NT2/D1 (cell line): ENCODE measurements at regions not wholly inside any gene's neighbourhood (a gene's known extent, or its start where the extent isn't known, plus 50 kb on each side); places are given as distances from the start of the nearest gene placed in this dataset.

Experiments
- DNase-seq: peaks from one replicate; pipeline ENCODE4 v3.0.0-alpha.2; 2011; ENCODE audit warnings: low read depth, low spot score
- H3K27me3 ChIP-seq: 2 replicates; pipeline ENCODE4 v1.6.0; 2011; ENCODE audit warnings: mild to moderate bottlenecking; ENCODE audit not compliant: insufficient read length, insufficient read depth
- H3K36me3 ChIP-seq: 2 replicates; pipeline ENCODE4 v1.6.1; 2011; ENCODE audit warnings: mild to moderate bottlenecking, low read length, mixed read lengths; ENCODE audit not compliant: insufficient read depth, insufficient read length
- H3K4me1 ChIP-seq: 2 replicates; pipeline ENCODE4 v1.5.1; 2011; ENCODE audit not compliant: insufficient read depth, insufficient read length
- H3K4me3 ChIP-seq: 2 replicates; pipeline ENCODE4 v1.5.1; 2011; ENCODE audit warnings: low read depth; ENCODE audit not compliant: insufficient read length
- H3K9ac ChIP-seq: 2 replicates; pipeline ENCODE4 v1.6.0; 2011; ENCODE audit warnings: low read depth; ENCODE audit not compliant: insufficient read length
- H3K9me3 ChIP-seq: 2 replicates; pipeline ENCODE4 v1.5.1; 2011; ENCODE audit warnings: mild to moderate bottlenecking, low read length; ENCODE audit not compliant: insufficient read depth
- SUZ12 ChIP-seq: IDR thresholded peaks from 2 replicates; pipeline ENCODE4 v1.6.1; 2011; ENCODE audit not compliant: insufficient read length, insufficient read depth; ENCODE audit errors: extremely low read depth
- YY1 ChIP-seq: IDR thresholded peaks from 2 replicates; pipeline ENCODE4 v1.6.1; 2011; ENCODE audit not compliant: insufficient read length, insufficient read depth
- ZNF274 ChIP-seq: IDR thresholded peaks from 2 replicates; pipeline ENCODE4 v1.6.1; 2011; ENCODE audit warnings: mild to moderate bottlenecking, low read depth, low read length

GRCh38 chr14:94906991-94907587 lies 137.2 kb upstream of the GSC start:
- DNase-seq: no peak
- H3K9me3 ChIP-seq: no peaks in the 10 kb centered on the region
- TF ChIP-seq YY1: no peak
- no peak for TF ChIP-seq SUZ12
- no peak for TF ChIP-seq ZNF274
- no peaks in the 10 kb centered on the region for H3K36me3 ChIP-seq
- H3K4me1 ChIP-seq: no peaks in the 10 kb centered on the region
- no peak overlapping the region for H3K9ac ChIP-seq
- no peak overlapping the region for H3K4me3 ChIP-seq
- H3K27me3 ChIP-seq: no peaks in the 10 kb centered on the region

GRCh38 chr14:94906577-94906976 lies 136.7 kb upstream of the GSC start:
- Histone ChIP-seq H3K27me3 (no peaks in the 10 kb centered on the region), H3K4me3 (no peak overlapping the region), H3K9me3 (no peaks in the 10 kb centered on the region), H3K4me1 (no peaks in the 10 kb centered on the region), H3K9ac (no peak overlapping the region), H3K36me3 (no peaks in the 10 kb centered on the region)
- no peak for DNase-seq
- no peak for TF ChIP-seq SUZ12
- TF ChIP-seq ZNF274: no peak
- no peak for TF ChIP-seq YY1

GRCh38 chr14:94904636-94905035 lies 134.7 kb upstream of the GSC start:
- Histone ChIP-seq H3K4me3 (no peak overlapping the region), H3K36me3 (no peaks in the 10 kb centered on the region), H3K9me3 (no peaks in the 10 kb centered on the region), H3K9ac (no peak overlapping the region), H3K27me3 (no peaks in the 10 kb centered on the region), H3K4me1 (no peaks in the 10 kb centered on the region)
- TF ChIP-seq SUZ12: no peak
- TF ChIP-seq YY1: no peak
- DNase-seq: no peak

DNA sequence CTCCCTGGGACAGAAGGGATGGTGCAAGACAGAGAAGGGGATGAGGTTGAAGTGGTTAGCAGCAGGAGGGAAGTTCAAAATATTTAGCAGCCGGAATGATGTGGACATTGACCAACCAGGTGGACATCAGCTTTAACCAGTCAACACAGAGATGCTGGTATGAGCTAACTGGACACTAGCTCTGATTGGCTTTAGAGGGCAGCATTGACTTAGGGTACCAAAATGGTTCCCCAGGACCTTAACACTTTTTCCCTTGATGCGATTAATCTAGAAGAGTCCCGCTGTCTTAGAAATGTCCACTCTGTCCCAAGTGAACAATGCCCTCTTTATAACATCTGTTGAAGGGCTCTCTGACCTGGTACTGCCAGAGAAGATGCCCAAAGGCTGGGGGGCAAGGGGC lies 134.0 kb upstream of the GSC start:
- no peaks in the 10 kb centered on the region for H3K36me3 ChIP-seq
- DNase-seq: no peak
- no peaks in the 10 kb centered on the region for H3K4me1 ChIP-seq
- no peaks in the 10 kb centered on the region for H3K9me3 ChIP-seq
- no peak for TF ChIP-seq YY1
- no peak for TF ChIP-seq ZNF274
- TF ChIP-seq SUZ12: no peak
- H3K9ac ChIP-seq: no peak overlapping the region
- H3K27me3 ChIP-seq: no peaks in the 10 kb centered on the region
- no peak overlapping the region for H3K4me3 ChIP-seq

GRCh38 chr14:94903338-94903737 lies 133.4 kb upstream of the GSC start:
- no peak for DNase-seq
- Histone ChIP-seq H3K9ac (no peak overlapping the region), H3K4me1 (no peaks in the 10 kb centered on the region), H3K36me3 (no peaks in the 10 kb centered on the region), H3K9me3 (no peaks in the 10 kb centered on the region), H3K4me3 (no peak overlapping the region), H3K27me3 (no peaks in the 10 kb centered on the region)
- TF ChIP-seq SUZ12: no peak
- no peak for TF ChIP-seq YY1
- no peak for TF ChIP-seq ZNF274

DNA sequence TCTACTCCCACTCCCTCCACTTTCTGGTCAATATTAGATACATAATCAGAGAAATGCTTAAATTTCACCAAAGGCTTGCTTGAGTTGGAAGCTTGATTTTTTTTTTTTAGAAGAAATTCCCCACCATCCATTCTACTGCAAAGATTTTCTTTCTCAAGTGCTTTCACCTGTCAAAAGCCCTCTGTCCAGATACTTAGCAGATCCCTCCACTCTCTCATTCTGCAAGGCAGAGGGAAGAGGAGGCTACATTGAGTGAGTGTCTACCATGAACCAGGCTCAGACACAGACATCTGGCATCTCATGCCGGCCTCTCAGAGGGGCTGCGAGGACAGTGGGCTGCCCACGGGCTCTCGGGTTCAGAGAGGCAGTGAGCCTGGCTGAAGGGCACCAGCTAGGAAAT lies 127.6 kb upstream of the GSC start:
- H3K27me3 ChIP-seq: no peaks in the 10 kb centered on the region

GRCh38 chr14:94897082-94897481 lies 127.2 kb upstream of the GSC start:
- Histone ChIP-seq H3K4me1 (peaks cover 3% of the 10 kb centered on the region), H3K27me3 (no peaks in the 10 kb centered on the region), H3K36me3 (no peaks in the 10 kb centered on the region), H3K9ac (no peak overlapping the region), H3K9me3 (peaks cover 9% of the 10 kb centered on the region; the same call in 1 of the 2 replicates), H3K4me3 (no peak overlapping the region)
- no peak for TF ChIP-seq YY1
- TF ChIP-seq SUZ12: no peak
- no peak for TF ChIP-seq ZNF274
- DNase-seq: no peak

More for the DNA sequence above, 127.6 kb upstream of the GSC start:
- no peak overlapping the region for H3K4me3 ChIP-seq
- H3K9ac ChIP-seq: no peak overlapping the region
- peaks cover 9% of the 10 kb centered on the region; the same call in 1 of the 2 replicates for H3K9me3 ChIP-seq
- TF ChIP-seq YY1 (no peak), SUZ12 (no peak), ZNF274 (no peak)
- H3K36me3 ChIP-seq: no peaks in the 10 kb centered on the region
- H3K4me1 ChIP-seq: peaks cover 3% of the 10 kb centered on the region
- DNase-seq: no peak
